ENCODE measurements at regions not wholly inside any gene's neighbourhood (a gene's known extent, or its start where the extent isn't known, plus 50 kb on each side); places are given as distances from the start of the nearest gene placed in this dataset.
A peak's percentile ranks its signal among the peaks of the same experiment; 100 is the strongest.

- CTCF ChIA-PET: no interaction called here
- H3K9me3 Mint-ChIP-seq (ENCODE audit: low read depth, unreplicated experiment): peaks cover 4% of the 10 kb centered on the region
- intact Hi-C loops (cut with micrococcal nuclease; ENCODE audit: unreplicated experiment): loop anchor here (10.0 kb wide), 1 partner anchor 619 kb away; no protein-coding TSS in a partner anchor
- BruUV-seq (replicated peaks): no TSS peak
- H3K27me3 Mint-ChIP-seq (ENCODE audit: unreplicated experiment): no peaks in the 10 kb centered on the region
- H3K27ac Mint-ChIP-seq (ENCODE audit: unreplicated experiment): no peak overlapping the region
- no peak for TF ChIP-seq CTCF (IDR thresholded peaks at IDR 0.05; ENCODE audit: unreplicated experiment)
- no peak for DNase-seq
- no peaks in the 10 kb centered on the region for H3K4me1 Mint-ChIP-seq (ENCODE audit: low read depth, unreplicated experiment)
- no peak overlapping the region for H3K4me3 Mint-ChIP-seq (ENCODE audit: low read depth, unreplicated experiment)
- no peaks in the 10 kb centered on the region for H3K36me3 Mint-ChIP-seq (ENCODE audit: insufficient read depth, unreplicated experiment)
Measured at GRCh38 chr6:153325661-153326060, 194.6 kb upstream of the RGS17 start.

- TF ChIP-seq CTCF (IDR thresholded peaks at IDR 0.05; ENCODE audit: unreplicated experiment): no peak
- DNase-seq: peak; percentile 61
- Mint-ChIP-seq H3K9me3 (ENCODE audit: low read depth, unreplicated experiment) (no peaks in the 10 kb centered on the region), H3K27ac (ENCODE audit: unreplicated experiment) (no peak overlapping the region), H3K27me3 (ENCODE audit: unreplicated experiment) (peaks cover 22% of the 10 kb centered on the region), H3K4me3 (ENCODE audit: low read depth, unreplicated experiment) (no peak overlapping the region), H3K36me3 (ENCODE audit: insufficient read depth, unreplicated experiment) (no peaks in the 10 kb centered on the region), H3K4me1 (ENCODE audit: low read depth, unreplicated experiment) (no peaks in the 10 kb centered on the region)
- intact Hi-C loops (cut with micrococcal nuclease; ENCODE audit: unreplicated experiment): loop anchor here (1.0 kb wide), 2 partner anchors 81 to 280 kb away; no protein-coding TSS in a partner anchor
- no TSS peak for BruUV-seq (replicated peaks)
- CTCF ChIA-PET: interaction anchor here (1.1 to 2.0 kb wide), 2 partner anchors 12 to 281 kb away, joined by 3 to 10 read pairs; no protein-coding TSS in a partner anchor
Measured at GRCh38 chr6:153312634-153313033, 181.6 kb upstream of the RGS17 start.

- DNase-seq: no peak
- H3K9me3 Mint-ChIP-seq (ENCODE audit: low read depth, unreplicated experiment): no peaks in the 10 kb centered on the region
- BruUV-seq (replicated peaks): no TSS peak
- CTCF ChIA-PET: no interaction called here
- no peaks in the 10 kb centered on the region for H3K4me1 Mint-ChIP-seq (ENCODE audit: low read depth, unreplicated experiment)
- no peaks in the 10 kb centered on the region for H3K36me3 Mint-ChIP-seq (ENCODE audit: insufficient read depth, unreplicated experiment)
- peaks cover 22% of the 10 kb centered on the region for H3K27me3 Mint-ChIP-seq (ENCODE audit: unreplicated experiment)
- TF ChIP-seq CTCF (IDR thresholded peaks at IDR 0.05; ENCODE audit: unreplicated experiment): no peak
- no peak overlapping the region for H3K27ac Mint-ChIP-seq (ENCODE audit: unreplicated experiment)
- no peak overlapping the region for H3K4me3 Mint-ChIP-seq (ENCODE audit: low read depth, unreplicated experiment)
- intact Hi-C loops (cut with micrococcal nuclease; ENCODE audit: unreplicated experiment): no loop called here
Measured at GRCh38 chr6:153309651-153310050, 178.6 kb upstream of the RGS17 start.

- CTCF ChIA-PET: interaction anchor here (0.9 kb wide), 1 partner anchor 17 kb away, joined by 3 read pairs; no protein-coding TSS in a partner anchor
- H3K4me3 Mint-ChIP-seq (ENCODE audit: low read depth, unreplicated experiment): no peak overlapping the region
- no TSS peak for BruUV-seq (replicated peaks)
- no peak for TF ChIP-seq CTCF (IDR thresholded peaks at IDR 0.05; ENCODE audit: unreplicated experiment)
- DNase-seq: no peak
- intact Hi-C loops (cut with micrococcal nuclease; ENCODE audit: unreplicated experiment): no loop called here
- H3K27me3 Mint-ChIP-seq (ENCODE audit: unreplicated experiment): no peaks in the 10 kb centered on the region
- no peak overlapping the region for H3K27ac Mint-ChIP-seq (ENCODE audit: unreplicated experiment)
- H3K9me3 Mint-ChIP-seq (ENCODE audit: low read depth, unreplicated experiment): no peaks in the 10 kb centered on the region
- H3K4me1 Mint-ChIP-seq (ENCODE audit: low read depth, unreplicated experiment): no peaks in the 10 kb centered on the region
- no peaks in the 10 kb centered on the region for H3K36me3 Mint-ChIP-seq (ENCODE audit: insufficient read depth, unreplicated experiment)
Measured at GRCh38 chr6:153302133-153302532, 171.1 kb upstream of the RGS17 start.

Data from Calu3 (cell line).